GM19351 (cell line): ENCODE measurements at regions not wholly inside any gene's neighbourhood (a gene's known extent, or its start where the extent isn't known, plus 50 kb on each side); places are given as distances from the start of the nearest gene placed in this dataset.
"Not testable (repeated sequence)": the region's sequence is repeated elsewhere in the genome, so short reads cannot be mapped to it uniquely, and the experiment has no call there.

Experiments
- ATAC-seq: cut with Tn5 transposase; IDR thresholded peaks from one replicate; pipeline ENCODE4 v1.9.1; 2021; ENCODE audit warnings: mild to moderate bottlenecking, moderate library complexity; ENCODE audit not compliant: unreplicated experiment

GRCh38 chr7:15143936-15144335, 241.4 kb upstream of the DGKB start:
- no peak for ATAC-seq

- ATAC-seq = no peak
Measured at GRCh38 chr7:15143121-15143520, 240.6 kb upstream of the DGKB start.

DNA sequence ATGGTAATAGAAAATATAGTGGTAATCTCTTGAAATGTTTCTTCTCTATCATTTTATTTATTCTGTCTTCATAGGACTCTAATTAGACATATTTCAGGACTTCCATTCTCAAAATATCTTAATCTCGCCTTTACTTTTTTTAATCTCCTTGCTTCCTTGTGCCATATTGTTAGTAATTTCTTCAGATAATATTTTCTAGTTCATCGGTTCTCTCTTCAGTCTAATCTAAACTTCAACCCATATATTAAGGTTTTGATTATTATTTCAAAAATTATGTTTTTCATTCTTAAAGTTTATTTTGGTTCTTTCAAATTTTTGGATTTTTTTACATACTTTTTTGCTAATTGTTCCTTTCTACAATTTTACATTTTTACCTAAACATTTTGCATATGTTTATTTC, 237.9 kb upstream of the DGKB start:
- ATAC-seq = no peak

GRCh38 chr7:15131661-15132060, 229.1 kb upstream of the DGKB start:
- ATAC-seq = no peak

DNA sequence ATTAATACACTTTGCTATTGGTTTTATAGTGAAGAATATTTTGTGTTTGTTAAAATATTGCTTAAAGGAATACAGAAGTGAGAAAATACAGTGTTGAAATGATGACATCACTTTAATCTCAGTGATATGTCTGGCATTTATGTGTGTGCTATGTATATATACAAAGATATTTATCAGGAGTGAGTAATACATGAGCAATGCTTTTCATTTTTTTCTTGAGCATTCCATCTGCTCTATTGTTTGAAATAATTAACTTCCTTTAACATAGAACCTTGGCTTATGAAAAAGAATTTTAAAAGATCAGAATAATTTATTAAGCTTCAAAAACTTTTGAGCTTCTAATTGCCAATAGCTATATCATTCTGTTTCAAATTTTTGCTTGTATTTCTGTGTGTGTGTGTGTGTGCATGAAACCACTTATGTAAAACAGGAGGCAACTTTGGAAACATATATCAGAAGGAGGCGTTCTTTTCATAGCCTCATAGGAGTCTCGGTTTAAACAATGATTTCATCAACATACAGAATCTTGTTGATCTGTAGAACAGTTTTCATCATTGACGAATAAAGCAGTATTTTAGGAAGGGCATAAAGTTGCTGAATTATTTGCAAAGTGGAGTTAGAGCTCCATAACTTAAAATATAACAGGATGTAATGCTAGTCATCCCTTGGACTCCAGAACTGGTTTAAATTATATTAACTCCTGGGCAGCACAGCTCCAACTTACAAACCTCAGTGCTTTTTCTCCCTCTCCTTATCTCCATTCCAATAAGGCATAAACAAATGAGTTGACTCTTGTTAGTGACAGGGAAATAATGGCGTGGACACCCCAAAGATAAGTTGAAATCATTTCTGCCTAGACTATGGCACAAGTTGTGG, 228.4 kb upstream of the DGKB start:
- ATAC-seq = no peak

DNA sequence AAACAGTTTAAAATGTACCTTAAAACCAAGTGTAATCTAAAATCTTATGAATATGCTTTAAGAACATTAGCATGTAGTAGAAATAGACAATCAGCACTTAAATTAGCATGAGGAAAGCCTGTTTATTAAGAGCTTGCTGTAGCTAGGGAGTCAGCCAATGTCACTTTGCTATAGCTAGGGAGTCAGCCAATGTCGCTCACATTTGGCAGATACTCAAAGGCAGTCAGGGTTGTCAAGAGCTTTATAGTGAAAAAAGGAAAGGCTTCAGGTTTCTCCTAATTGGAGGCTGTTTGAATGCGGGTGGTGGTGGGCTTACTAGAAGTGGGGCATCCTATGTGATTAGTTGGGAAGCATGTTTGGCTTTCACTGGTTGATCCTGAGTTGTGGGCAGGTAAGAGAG, 226.2 kb upstream of the DGKB start:
- no peak for ATAC-seq

DNA sequence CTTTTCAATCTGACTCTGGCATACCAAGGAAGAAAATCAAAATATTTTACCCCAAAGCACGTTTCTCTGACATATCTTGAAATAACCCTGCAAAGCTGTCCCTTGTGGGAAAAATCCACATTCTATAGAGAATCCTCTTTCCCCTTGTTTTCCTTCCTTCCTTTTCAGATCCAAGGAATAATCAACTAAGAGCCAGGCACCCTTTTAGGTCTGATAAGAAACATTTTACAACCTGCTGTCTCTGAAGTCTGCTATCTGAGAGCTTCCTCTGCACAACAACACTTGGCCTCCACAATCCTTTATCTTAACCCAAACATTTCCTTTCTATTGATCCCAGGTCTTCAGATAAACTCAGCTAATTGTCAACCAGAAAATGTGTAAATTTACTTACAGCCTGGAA, 224.1 kb upstream of the DGKB start:
- not testable (repeated sequence) for ATAC-seq

DNA sequence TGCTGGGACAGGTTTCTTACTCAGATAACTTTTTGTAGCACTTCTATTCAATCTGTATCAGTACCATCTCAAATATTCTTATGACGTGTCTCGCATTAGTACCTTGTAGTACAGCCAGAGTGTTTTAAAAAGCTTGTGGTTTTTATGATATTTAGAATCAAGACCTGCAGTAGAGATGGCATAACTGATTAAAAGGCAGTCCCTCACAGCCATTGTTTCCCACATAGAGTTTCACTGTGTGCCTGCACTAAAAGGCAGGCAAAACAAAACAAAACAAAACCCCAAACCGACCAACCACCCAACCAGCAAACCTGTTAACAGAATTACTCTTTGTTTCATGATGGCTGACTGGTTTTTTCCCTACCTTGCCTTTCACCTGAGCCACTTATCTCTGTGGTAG, 221.3 kb upstream of the DGKB start:
- ATAC-seq = no peak

DNA sequence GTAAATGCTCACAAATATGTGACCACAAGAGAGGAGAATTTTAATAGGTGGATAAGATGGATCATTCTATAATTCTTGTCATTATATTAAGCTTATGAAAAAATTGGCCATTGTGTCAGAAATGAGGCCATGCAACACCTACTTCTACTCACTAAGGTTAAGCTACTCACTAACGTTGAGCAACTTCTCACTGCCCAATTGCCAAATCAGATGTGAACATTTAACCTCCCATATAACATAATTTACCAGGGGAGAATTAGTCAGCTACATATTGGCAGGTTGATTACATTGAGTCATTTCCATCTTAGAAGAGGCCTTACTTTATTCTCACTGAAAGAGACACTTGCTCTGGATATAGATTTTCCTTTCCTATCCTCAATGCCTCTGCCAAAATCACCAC, 211.2 kb upstream of the DGKB start:
- no peak for ATAC-seq

- ATAC-seq = no peak
Measured at GRCh38 chr7:15105711-15106110, 203.2 kb upstream of the DGKB start.

DNA sequence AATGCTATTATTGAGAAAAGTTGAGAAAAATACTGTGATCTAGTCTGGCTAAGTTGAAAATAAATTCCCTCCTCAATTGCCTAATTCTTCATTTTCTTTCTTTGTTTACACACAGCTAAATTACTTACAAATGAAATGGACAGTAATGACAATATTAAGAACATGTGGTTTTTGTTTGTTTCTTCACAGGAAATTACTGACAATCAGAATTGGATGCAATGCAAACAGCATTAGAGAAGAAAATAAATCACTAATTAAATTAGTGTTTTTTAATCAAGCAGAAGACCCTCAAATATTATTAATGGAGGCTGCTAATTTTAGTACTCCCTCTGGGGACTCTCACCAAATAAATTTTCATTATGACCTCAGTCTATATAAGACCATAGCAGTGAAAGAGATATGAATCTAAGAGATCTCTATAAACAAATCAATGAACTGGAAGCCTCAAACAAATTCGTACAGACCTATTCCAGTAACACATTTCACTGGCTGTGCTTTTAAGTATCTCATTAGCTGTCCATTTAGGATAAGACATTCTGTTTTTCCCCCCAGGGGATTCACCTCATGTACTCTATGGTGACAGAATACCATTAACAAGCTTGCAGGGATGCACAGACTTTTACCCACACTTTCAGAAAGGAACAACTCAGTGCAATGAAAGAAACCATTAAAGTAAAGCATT, 202.0 kb upstream of the DGKB start:
- no peak for ATAC-seq

DNA sequence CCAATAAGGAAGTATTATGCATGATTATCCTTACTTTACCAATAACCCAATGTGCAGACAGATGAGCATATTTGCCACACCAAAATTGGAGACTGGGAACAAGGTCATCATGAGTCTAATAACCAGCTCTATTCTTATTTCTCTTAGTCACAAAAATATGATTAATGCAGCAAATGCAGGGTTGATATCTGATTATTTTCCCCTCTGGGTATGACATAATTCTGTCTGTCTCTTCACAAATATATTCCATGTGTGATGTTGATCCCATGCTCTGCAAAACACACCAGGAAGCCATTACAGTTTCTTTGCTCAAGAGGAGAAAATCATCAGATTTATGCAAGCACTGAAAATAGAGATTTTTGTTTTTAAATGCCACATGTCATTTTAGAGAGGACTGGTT, 196.5 kb upstream of the DGKB start:
- no peak for ATAC-seq

DNA sequence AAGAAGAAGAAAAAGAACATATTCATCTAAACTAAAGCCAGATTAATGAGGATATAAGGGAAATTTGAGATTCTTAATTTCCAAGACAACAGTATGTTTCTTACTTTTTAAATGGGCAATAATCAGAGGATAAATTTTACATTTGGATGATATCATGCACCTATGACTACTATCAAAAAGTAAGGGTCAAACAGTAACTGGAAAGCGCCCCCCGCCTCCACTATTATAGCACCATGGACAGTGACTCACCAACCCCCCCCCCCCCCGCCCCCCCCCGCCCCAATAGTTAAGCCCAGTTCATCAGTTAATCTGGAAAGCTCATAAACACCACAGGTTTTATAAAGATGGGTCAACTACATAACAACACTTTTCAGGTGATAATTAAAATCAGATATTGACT, 194.3 kb upstream of the DGKB start:
- ATAC-seq = no peak

DNA sequence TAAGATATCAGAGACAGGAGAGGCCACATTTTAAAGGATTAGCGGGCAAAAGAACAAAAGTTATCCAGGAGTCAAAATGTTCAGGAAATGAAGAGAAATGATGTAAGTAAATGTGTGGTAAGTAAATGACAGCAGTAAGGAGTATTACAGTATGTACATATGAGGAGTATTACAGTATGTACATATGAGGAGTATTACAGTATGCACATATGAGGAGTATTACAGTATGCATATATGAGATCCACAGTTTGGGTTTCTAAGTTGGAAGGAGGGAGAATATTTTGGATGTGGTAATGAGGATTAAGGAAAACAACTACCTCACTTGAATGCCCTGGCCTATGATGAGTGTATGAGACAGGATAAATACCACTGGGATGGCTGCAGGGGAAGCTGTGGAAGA, 192.4 kb upstream of the DGKB start:
- no peak for ATAC-seq

- no peak for ATAC-seq
Measured at GRCh38 chr7:15087771-15088170, 185.2 kb upstream of the DGKB start.

DNA sequence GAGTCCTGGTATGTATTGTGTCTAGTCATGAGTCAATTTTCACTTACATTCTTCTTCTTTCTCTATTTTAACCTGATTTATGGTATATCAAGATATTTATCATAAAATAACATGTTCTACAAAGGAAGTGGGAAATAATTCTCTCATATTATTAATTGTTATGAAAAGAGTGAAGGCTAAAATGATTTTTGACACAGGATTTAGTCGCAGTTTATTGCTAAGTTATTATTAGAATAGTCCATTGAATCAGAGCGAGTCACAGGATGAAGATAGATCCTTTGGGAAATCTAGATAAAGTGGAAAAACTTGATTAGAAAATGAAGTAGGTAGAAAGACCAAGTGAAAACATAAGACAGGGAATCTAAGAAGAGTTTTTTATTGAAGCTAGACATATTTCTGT, 184.3 kb upstream of the DGKB start:
- ATAC-seq = no peak

GRCh38 chr7:15086131-15086611, 183.6 kb upstream of the DGKB start:
- ATAC-seq = no peak

DNA sequence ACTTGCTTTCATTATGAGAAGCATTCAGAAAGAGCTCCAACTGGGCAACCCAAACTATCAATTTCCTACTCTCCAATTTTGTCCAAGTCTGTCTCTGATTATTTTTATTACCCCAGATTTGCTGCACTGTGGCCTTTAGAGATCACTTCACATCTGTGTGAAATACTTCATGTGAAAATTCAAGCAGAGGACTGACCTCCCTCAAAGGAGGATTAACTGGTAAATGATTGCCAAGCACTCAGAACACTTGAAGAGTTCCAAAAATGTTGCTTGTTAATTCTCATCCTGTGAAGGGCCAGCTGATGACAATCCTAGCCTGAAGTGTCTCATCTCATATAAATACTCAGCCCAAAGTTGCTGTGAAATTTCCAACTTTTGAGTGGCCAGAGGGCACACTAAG, 182.8 kb upstream of the DGKB start:
- ATAC-seq = no peak

DNA sequence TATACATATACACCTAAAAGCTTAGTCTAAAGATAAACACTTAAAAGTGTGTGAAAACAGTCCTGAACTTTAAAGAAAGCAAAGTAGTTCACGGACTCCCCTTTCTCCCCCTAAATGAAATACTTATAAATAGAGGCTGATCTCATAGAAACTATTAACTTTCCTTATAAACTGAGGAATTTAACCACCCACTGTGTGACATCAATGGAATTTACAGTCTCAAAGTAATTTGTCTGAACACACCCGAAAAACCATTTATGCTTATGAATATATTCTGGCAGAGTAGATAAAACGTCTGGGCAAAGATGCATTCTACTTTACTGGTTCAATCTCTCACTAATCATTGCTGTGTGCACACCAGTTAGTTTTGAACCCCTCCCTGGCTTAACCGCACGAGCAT, 181.8 kb upstream of the DGKB start:
- ATAC-seq = no peak

- ATAC-seq = no peak
Measured at GRCh38 chr7:15081891-15082290, 179.3 kb upstream of the DGKB start.

- ATAC-seq = no peak
Measured at GRCh38 chr7:15073301-15073700, 170.8 kb upstream of the DGKB start.

- no peak for ATAC-seq
Measured at GRCh38 chr7:15068324-15068723, 165.8 kb upstream of the DGKB start.
